CD4-positive, alpha-beta T cell (primary cell): ENCODE measurements at regions not wholly inside any gene's neighbourhood (a gene's known extent, or its start where the extent isn't known, plus 50 kb on each side); places are given as distances from the start of the nearest gene placed in this dataset.

ENCODE experiments used
- ATAC-seq: fragments of 200-7000 bp; cut with Tn5 transposase; one replicate; pipeline ENCODE4 v1.10.0; 2022; ENCODE audit warnings: mild to moderate bottlenecking; ENCODE audit not compliant: poor library complexity
- CTCF ChIA-PET: fragments of 350-600 bp; sonication (Branson Sonifier 250); formaldehyde crosslinking; loops from one replicate; lab custom pipeline; 2021; ENCODE audit warnings: antibody characterized with exemption, inconsistent platforms; lab: Charles Lee
- POLR2A ChIA-PET: fragments of 350-600 bp; sonication (Branson Sonifier 250); formaldehyde crosslinking; loops from one replicate; lab custom pipeline; 2021; ENCODE audit warnings: antibody characterized with exemption, inconsistent platforms; lab: Charles Lee
- DNase-seq, 14 experiments: peaks; one replicate each; pipeline ENCODE4 v3.0.0-alpha.2; 2013 to 2020; ENCODE audit warnings: mixed read lengths in 2 of 14
- H3K27ac ChIP-seq, 2 donors: one replicate each; pipeline versions ENCODE4 v1.5.1 to v1.7.0; 2013; ENCODE audit warnings: low read length in 2 of 2, low read depth in 1 of 2, mild to moderate bottlenecking in 1 of 2
- H3K27me3 ChIP-seq, 2 experiments: 1 replicate in 1 of 2; 2 replicates in 1 of 2; pipeline versions ENCODE4 v1.6.1 to v1.7.0; 2013; ENCODE audit warnings: low read length in 2 of 2, control low read depth in 1 of 2, mild to moderate bottlenecking in 1 of 2, moderate library complexity in 1 of 2; ENCODE audit not compliant: insufficient read depth in 2 of 2, control insufficient read depth in 1 of 2
- H3K36me3 ChIP-seq: one replicate; pipeline ENCODE4 v1.6.1; 2013; ENCODE audit warnings: low read length, control low read depth; ENCODE audit not compliant: insufficient read depth
- H3K4me1 ChIP-seq: one replicate; pipeline ENCODE4 v1.6.1; 2013; ENCODE audit warnings: low read length, control low read depth; ENCODE audit not compliant: insufficient read depth
- H3K4me3 ChIP-seq: one replicate; pipeline ENCODE4 v1.5.1; 2013; ENCODE audit warnings: mild to moderate bottlenecking, low read length, moderate library complexity
- H3K9me3 ChIP-seq, 2 experiments: 1 replicate in 1 of 2; 2 replicates in 1 of 2; pipeline versions ENCODE4 v1.6.1 to v1.7.0; 2013; ENCODE audit warnings: low read length in 2 of 2, mild to moderate bottlenecking in 2 of 2, control low read depth in 1 of 2, moderate library complexity in 1 of 2; ENCODE audit not compliant: control insufficient read depth in 1 of 2, insufficient read depth in 1 of 2
- H3K27ac Mint-ChIP-seq: one replicate; pipeline ENCODE4 v1.8.0; 2020; ENCODE audit warnings: mixed read lengths
- H3K27me3 Mint-ChIP-seq: one replicate; pipeline ENCODE4 v1.8.0; 2021; ENCODE audit warnings: mixed read lengths
- H3K36me3 Mint-ChIP-seq: one replicate; pipeline ENCODE4 v1.8.0; 2021; ENCODE audit warnings: low read depth, mixed read lengths
- H3K4me1 Mint-ChIP-seq: one replicate; pipeline ENCODE4 v1.8.0; 2021; ENCODE audit warnings: low read depth, mixed read lengths
- H3K4me3 Mint-ChIP-seq: one replicate; pipeline ENCODE4 v1.8.0; 2020; ENCODE audit warnings: mild to moderate bottlenecking, mixed read lengths
- H3K9me3 Mint-ChIP-seq: one replicate; pipeline ENCODE4 v1.8.0; 2020; ENCODE audit warnings: mixed read lengths
- intact Hi-C, 2 experiments: fragments of 100-400 bp; cut with DNase I in 1 of 2; cut with micrococcal nuclease in 1 of 2; formaldehyde crosslinking; loops; one replicate each; pipeline versions ENCODE4 v1.15.1 to v1.9.0; 2023 to 2025; cut with DNase I, micrococcal nuclease
- TF ChIP-seq, protein P1 (sequence below): fragments of 200-600 bp; IDR thresholded peaks from one replicate; pipeline ENCODE4 v1.8.0; 2022; ENCODE audit warnings: antibody characterized with exemption, mild to moderate bottlenecking

GRCh38 chr11:35888961-35889360 lies 54.9 kb upstream of the LDLRAD3 start:
- Mint-ChIP-seq H3K36me3 (no peaks in the 10 kb centered on the region), H3K4me3 (no peak overlapping the region), H3K27ac (no peak overlapping the region), H3K27me3 (peaks cover 46% of the 10 kb centered on the region), H3K9me3 (no peaks in the 10 kb centered on the region), H3K4me1 (no peaks in the 10 kb centered on the region)
- Histone ChIP-seq H3K27me3 (peaks cover 2 to 10% of the 10 kb centered on the region in 2 experiments), H3K4me3 (no peak overlapping the region), H3K36me3 (no peaks in the 10 kb centered on the region), H3K9me3 (no peaks in the 10 kb centered on the region), H3K27ac (no peak overlapping the region), H3K4me1 (no peaks in the 10 kb centered on the region)
- intact Hi-C loops, result no loop called here
- DNase-seq, result no peak
- ChIA-PET CTCF (no interaction called here), POLR2A (no interaction called here)
- TF ChIP-seq, protein P1, sequence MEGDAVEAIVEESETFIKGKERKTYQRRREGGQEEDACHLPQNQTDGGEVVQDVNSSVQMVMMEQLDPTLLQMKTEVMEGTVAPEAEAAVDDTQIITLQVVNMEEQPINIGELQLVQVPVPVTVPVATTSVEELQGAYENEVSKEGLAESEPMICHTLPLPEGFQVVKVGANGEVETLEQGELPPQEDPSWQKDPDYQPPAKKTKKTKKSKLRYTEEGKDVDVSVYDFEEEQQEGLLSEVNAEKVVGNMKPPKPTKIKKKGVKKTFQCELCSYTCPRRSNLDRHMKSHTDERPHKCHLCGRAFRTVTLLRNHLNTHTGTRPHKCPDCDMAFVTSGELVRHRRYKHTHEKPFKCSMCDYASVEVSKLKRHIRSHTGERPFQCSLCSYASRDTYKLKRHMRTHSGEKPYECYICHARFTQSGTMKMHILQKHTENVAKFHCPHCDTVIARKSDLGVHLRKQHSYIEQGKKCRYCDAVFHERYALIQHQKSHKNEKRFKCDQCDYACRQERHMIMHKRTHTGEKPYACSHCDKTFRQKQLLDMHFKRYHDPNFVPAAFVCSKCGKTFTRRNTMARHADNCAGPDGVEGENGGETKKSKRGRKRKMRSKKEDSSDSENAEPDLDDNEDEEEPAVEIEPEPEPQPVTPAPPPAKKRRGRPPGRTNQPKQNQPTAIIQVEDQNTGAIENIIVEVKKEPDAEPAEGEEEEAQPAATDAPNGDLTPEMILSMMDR, result no peak
- no peak for ATAC-seq

DNA sequence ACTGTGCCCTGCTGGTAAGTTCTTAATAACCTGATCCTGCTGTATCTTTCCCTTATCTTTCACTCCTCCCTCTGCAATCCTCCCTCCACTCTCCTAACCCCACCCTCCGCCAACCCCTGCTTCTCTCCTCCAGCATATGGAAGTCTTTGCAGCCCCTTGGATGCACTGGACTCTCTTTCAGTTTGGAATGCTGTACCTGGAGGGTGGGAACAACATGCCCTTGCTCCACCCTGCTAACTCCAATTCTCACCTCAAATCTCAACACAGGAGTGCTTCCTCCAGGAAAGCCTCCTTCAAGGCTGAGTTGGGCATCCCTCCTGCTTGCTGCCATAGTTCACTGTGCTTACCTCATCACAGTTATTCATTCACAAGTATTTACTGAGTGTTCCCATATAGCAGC lies 52.8 kb upstream of the LDLRAD3 start:
- ChIA-PET POLR2A (no interaction called here), CTCF (no interaction called here)
- H3K4me3 Mint-ChIP-seq, result no peak overlapping the region
- H3K27me3 Mint-ChIP-seq, result peaks cover 39% of the 10 kb centered on the region
- no peaks in the 10 kb centered on the region for H3K36me3 Mint-ChIP-seq
- Histone ChIP-seq H3K9me3 (no peaks in the 10 kb centered on the region), H3K27me3 (peaks cover 2 to 16% of the 10 kb centered on the region in 2 experiments), H3K4me1 (no peaks in the 10 kb centered on the region), H3K27ac (no peak overlapping the region), H3K36me3 (no peaks in the 10 kb centered on the region), H3K4me3 (no peak overlapping the region)
- intact Hi-C loops, result no loop called here
- no peak for DNase-seq
- TF ChIP-seq, protein P1, result no peak
- H3K27ac Mint-ChIP-seq, result no peak overlapping the region
- H3K4me1 Mint-ChIP-seq, result no peaks in the 10 kb centered on the region
- ATAC-seq, result no peak
- H3K9me3 Mint-ChIP-seq, result no peaks in the 10 kb centered on the region

GRCh38 chr11:35892166-35892565 lies 51.7 kb upstream of the LDLRAD3 start:
- ATAC-seq (no peak), DNase-seq (no peak)
- Histone ChIP-seq H3K27ac (no peak overlapping the region), H3K36me3 (no peaks in the 10 kb centered on the region), H3K4me1 (no peaks in the 10 kb centered on the region), H3K4me3 (no peak overlapping the region), H3K27me3 (peaks cover 2 to 16% of the 10 kb centered on the region in 2 experiments), H3K9me3 (no peaks in the 10 kb centered on the region)
- TF ChIP-seq, protein P1, result no peak
- no peaks in the 10 kb centered on the region for H3K9me3 Mint-ChIP-seq
- no peaks in the 10 kb centered on the region for H3K36me3 Mint-ChIP-seq
- H3K27me3 Mint-ChIP-seq, result peaks cover 41% of the 10 kb centered on the region
- CTCF ChIA-PET, result no interaction called here
- POLR2A ChIA-PET, result no interaction called here
- intact Hi-C loops, result no loop called here
- no peak overlapping the region for H3K27ac Mint-ChIP-seq
- no peak overlapping the region for H3K4me3 Mint-ChIP-seq
- H3K4me1 Mint-ChIP-seq, result no peaks in the 10 kb centered on the region
